ENCODE measurements at regions not wholly inside any gene's neighbourhood (a gene's known extent, or its start where the extent isn't known, plus 50 kb on each side); places are given as distances from the start of the nearest gene placed in this dataset.

- TF ChIP-seq POLR2A (IDR thresholded peaks at IDR 0.05) (no peak), CTCF (IDR thresholded peaks at IDR 0.05) (no peak), POLR2AphosphoS5 (IDR thresholded peaks at IDR 0.05) (no peak)
Measured at GRCh38 chr13:83995930-83996329, 113.7 kb upstream of the SLITRK1 start.

Data from stomach (tissue), 4 donors.